K562 (cell line): ENCODE measurements at regions not wholly inside any gene's neighbourhood (a gene's known extent, or its start where the extent isn't known, plus 50 kb on each side); places are given as distances from the start of the nearest gene placed in this dataset.
"Not testable (repeated sequence)": the region's sequence is repeated elsewhere in the genome, so short reads cannot be mapped to it uniquely, and the experiment has no call there.

Experiments
- ATAC-seq: fragments of 200-7000 bp; cut with Tn5 transposase; 3 replicates; pipeline ENCODE4 v1.9.1; 2020; ENCODE audit warnings: moderate library complexity
- BruUV-seq: library from RNA; stranded (reverse); fragments of 400-500 nt; replicated peaks from 2 replicates; lab custom pipeline; 2021; lab: Mats Ljungman, UMichigan
- CTCF ChIA-PET: fragments of 300-600 bp; formaldehyde crosslinking; extraction: SDS; loops from one replicate; lab custom pipeline; 2021; ENCODE audit warnings: low intra/inter-chr PET ratio; lab: Yijun Ruan, JAX
- POLR2A ChIA-PET: fragments of 300-600, 350-650 bp; sonication (Branson Sonifier 250); formaldehyde crosslinking; extraction: SDS; loops from one replicate; lab custom pipeline; 2021; ENCODE audit warnings: antibody characterized with exemption, inconsistent platforms; lab: Yijun Ruan, JAX
- DNase-seq, 4 experiments: peaks; one replicate each; pipeline versions ENCODE4 v3.0.0 to v3.0.0-alpha.2; 2011 to 2018; ENCODE audit warnings: low spot score in 3 of 4, mixed read lengths in 3 of 4; ENCODE audit errors: extremely low read depth in 1 of 4
- FAIRE-seq: peaks from 2 replicates; lab custom pipeline; 2011; peaks lifted over from hg19 to GRCh38; lab: Jason Lieb, UNC
- H2AFZ ChIP-seq: 2 replicates; pipeline ENCODE4 v1.6.0; 2011; ENCODE audit warnings: low read depth, low read length, control low read depth, inconsistent platforms
- H3K27ac ChIP-seq: fragments of 200-600 bp; 3 replicates; pipeline ENCODE4 v1.8.0; 2011; ENCODE audit warnings: low read depth, mild to moderate bottlenecking, control low read depth, inconsistent platforms, low read length, moderate library complexity, mixed read lengths; ENCODE audit errors: extremely low read depth
- H3K27me3 ChIP-seq, 2 experiments: fragments of 300-600 bp in 1 of 2; 2 replicates in 1 of 2; 3 replicates in 1 of 2; pipeline versions ENCODE4 v1.6.0 to v1.8.0; 2011; ENCODE audit warnings: inconsistent platforms in 2 of 2, low read length in 2 of 2, mild to moderate bottlenecking in 1 of 2, mixed read lengths in 1 of 2, moderate library complexity in 1 of 2; ENCODE audit not compliant: control insufficient read depth in 2 of 2, insufficient read depth in 2 of 2
- H3K36me3 ChIP-seq: fragments of 300-600 bp; 3 replicates; pipeline ENCODE4 v1.8.0; 2011; ENCODE audit warnings: mild to moderate bottlenecking, low read length, inconsistent platforms; ENCODE audit not compliant: control insufficient read depth, insufficient read depth
- H3K4me1 ChIP-seq, 2 experiments: fragments of 200-600 bp in 1 of 2; replicated peaks in 1 of 2; 2 replicates in 1 of 2; 3 replicates in 1 of 2; pipeline versions ENCODE4 v1.5.1 to v1.8.0; 2011; ENCODE audit warnings: inconsistent platforms in 2 of 2, low read length in 2 of 2, mild to moderate bottlenecking in 1 of 2, mixed read lengths in 1 of 2, moderate library complexity in 1 of 2; ENCODE audit not compliant: control insufficient read depth in 2 of 2, insufficient read depth in 2 of 2
- H3K4me2 ChIP-seq: 2 replicates; pipeline ENCODE4 v1.6.1; 2011; ENCODE audit warnings: low read length, control low read depth, inconsistent platforms, mixed read lengths; ENCODE audit not compliant: insufficient read depth
- H3K4me3 ChIP-seq: fragments of 200-600 bp; sonication (generic), shearing (Covaris generic); 2 replicates; pipeline ENCODE4 v1.5.1; 2016; ENCODE audit warnings: control low read depth, inconsistent platforms
- H3K79me2 ChIP-seq: fragments of 200-600 bp; 3 replicates; pipeline ENCODE4 v1.8.0; 2011; ENCODE audit warnings: low read length, inconsistent platforms; ENCODE audit not compliant: control insufficient read depth, insufficient read depth
- H3K9ac ChIP-seq, 2 experiments: 2 replicates each; pipeline versions ENCODE4 v1.6.0 to v1.6.1; 2011; ENCODE audit warnings: low read depth in 2 of 2, low read length in 2 of 2, control low read depth in 1 of 2, inconsistent platforms in 1 of 2, mild to moderate bottlenecking in 1 of 2, mixed read lengths in 1 of 2; ENCODE audit not compliant: insufficient read depth in 1 of 2
- H3K9me1 ChIP-seq: one replicate; pipeline ENCODE4 v1.6.0; 2011; ENCODE audit warnings: inconsistent platforms, mild to moderate bottlenecking, low read length, moderate library complexity; ENCODE audit not compliant: control insufficient read depth, insufficient read depth
- H3K9me3 ChIP-seq: replicated peaks from 2 replicates; pipeline ENCODE4 v1.5.1; 2011; ENCODE audit warnings: low read depth, low read length, inconsistent platforms; ENCODE audit not compliant: control insufficient read depth, insufficient read depth
- H4K20me1 ChIP-seq: replicated peaks from 2 replicates; pipeline ENCODE4 v1.6.1; 2011; ENCODE audit warnings: low read length, inconsistent platforms, mixed read lengths; ENCODE audit not compliant: control insufficient read depth, insufficient read depth
- CTBP1 ChIP-seq: fragments of 450-650 bp; IDR thresholded peaks from 2 replicates; pipeline ENCODE4 v1.6.1; 2016; ENCODE audit warnings: borderline replicate concordance
- L3MBTL2 ChIP-seq: fragments of 450-650 bp; IDR thresholded peaks from 2 replicates; pipeline ENCODE4 v1.6.1; 2016; ENCODE audit warnings: mild to moderate bottlenecking, moderate library complexity
- PHF8 ChIP-seq: fragments of 200-600 bp; sonication (generic); IDR thresholded peaks from 2 replicates; pipeline ENCODE4 v1.6.1; 2012; ENCODE audit warnings: mixed run types, mild to moderate bottlenecking, inconsistent platforms, low read length, moderate library complexity, borderline replicate concordance
- RBM22 ChIP-seq: fragments of 200-400 bp; formaldehyde crosslinking; IDR thresholded peaks from 2 replicates; pipeline ENCODE4 v1.6.1; 2018; ENCODE audit warnings: low read length, low read depth; ENCODE audit not compliant: poor library complexity, severe bottlenecking
- THAP12 ChIP-seq: fragments of 250-450 bp; sonication (Bioruptor Pico); IDR thresholded peaks from 2 replicates; pipeline ENCODE4 v1.9.0; 2021; ENCODE audit warnings: mild to moderate bottlenecking, inconsistent platforms
- ZBTB11 ChIP-seq, 3 experiments: fragments of 200-800 bp in 1 of 3; fragments of 250-450 bp in 1 of 3; fragments of 450-650 bp in 1 of 3; sonication (Bioruptor Pico) in 1 of 3; sonication (Bioruptor generic) in 1 of 3; formaldehyde crosslinking in 1 of 3; IDR thresholded peaks; 2 replicates each; pipeline versions ENCODE4 v1.6.1 to v1.8.0; 2016 to 2022; ENCODE audit warnings: mild to moderate bottlenecking in 2 of 3, missing genetic modification characterization in 2 of 3, missing compliant biosample characterization in 1 of 3, moderate library complexity in 1 of 3
- WGBS: fragments of 100-300 bp; shearing (Covaris generic); methylation state at CpG from one replicate; pipeline ENCODE4 v1.1.6; 2016; ENCODE audit warnings: low coverage, mixed read lengths; ENCODE audit not compliant: insufficient coverage; ENCODE audit errors: missing lambda C conversion rate; 5-methylcytosine and 5-hydroxymethylcytosine counted together
- in situ Hi-C: fragments of 300-500 bp; cut with MboI; formaldehyde crosslinking; loops from 4 replicates; pipeline ENCODE4 v1.15.0; 2018; ENCODE audit warnings: inconsistent platforms, mixed read lengths
- intact Hi-C: fragments of 100-400 bp; cut with micrococcal nuclease; formaldehyde crosslinking; loops from 2 replicates; pipeline ENCODE4 v1.14.2; 2022

DNA sequence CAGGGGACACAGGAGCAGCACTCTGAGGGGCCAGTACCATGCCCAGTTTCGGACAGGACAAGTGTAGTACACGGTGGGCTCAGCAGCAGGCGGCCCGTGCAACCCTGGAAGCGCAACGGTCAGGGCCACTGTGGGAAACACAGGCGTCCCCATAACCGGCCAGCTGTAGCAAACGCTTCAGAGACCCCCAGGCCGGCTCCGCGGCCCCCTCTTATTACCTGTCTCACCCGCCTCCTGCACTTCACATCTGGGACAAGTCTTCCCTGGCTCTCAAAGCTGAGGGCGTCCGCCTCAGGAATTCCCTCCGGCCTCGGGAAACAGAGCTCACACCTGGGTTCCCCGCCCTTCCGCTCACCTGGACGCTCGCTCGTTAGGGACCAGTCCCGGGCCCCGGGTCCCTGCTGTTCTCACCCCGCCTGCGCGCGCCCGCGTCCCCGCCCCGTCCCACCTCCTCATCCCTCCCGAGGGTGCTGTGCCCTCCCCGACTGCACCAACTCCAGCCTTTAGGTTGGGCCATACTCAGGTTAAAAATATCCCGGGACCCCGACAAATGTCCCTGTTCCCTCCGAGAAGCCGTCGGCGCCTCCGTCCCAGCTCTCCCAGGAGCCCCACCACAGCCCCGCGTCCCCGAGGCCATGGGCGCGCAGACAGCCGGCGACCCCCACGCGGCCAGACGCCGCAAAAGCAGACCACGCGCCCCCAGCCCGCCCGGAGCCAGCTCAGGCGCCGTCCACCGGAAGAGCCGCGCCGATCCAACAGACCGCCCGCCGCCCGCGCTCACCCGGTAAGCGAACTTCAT, 5367.3 kb upstream of the TPTE start:
- H3K27ac ChIP-seq, H3K79me2 ChIP-seq, FAIRE-seq, H4K20me1 ChIP-seq, H3K9me3 ChIP-seq, H2AFZ ChIP-seq, DNase-seq, H3K9me1 ChIP-seq, H3K4me2 ChIP-seq, H3K36me3 ChIP-seq, H3K27me3 ChIP-seq, POLR2A ChIA-PET, CTCF ChIA-PET, in situ Hi-C loops, H3K4me1 ChIP-seq, intact Hi-C loops: not testable (repeated sequence)
- Histone ChIP-seq H3K4me3 (peak overlapping the region; percentile 48), H3K9ac (peak overlapping the region in 1 of 2 experiments; percentile 79; a peak in 3 of 4 replicates)
- TF ChIP-seq RBM22 = peak; percentile 20
- TF ChIP-seq PHF8 = peak; percentile 29; the same call in 1 of the 2 replicates
- BruUV-seq = TSS peak; percentile 41
- no CpG with 5 or more reads among the region's 69 CpGs for WGBS
- peak; percentile 52 for ATAC-seq

DNA sequence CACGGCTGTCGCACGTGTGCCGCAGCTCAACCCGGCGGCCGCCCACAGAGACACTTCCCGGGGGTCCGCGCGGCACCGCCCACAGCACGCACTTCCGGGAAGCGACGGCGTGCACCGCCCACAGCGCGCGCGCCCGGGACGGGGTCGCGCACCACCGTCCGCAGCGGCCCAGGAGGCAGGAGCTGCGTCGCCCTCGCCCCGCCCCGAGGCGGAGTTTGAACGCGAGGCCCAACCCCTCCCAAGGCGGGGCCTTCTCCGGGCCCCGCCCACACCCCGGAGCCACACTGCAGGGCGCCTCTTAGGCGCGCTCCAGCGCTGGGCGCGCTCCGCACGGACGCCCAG, 5366.8 kb upstream of the TPTE start:
- not testable (repeated sequence) for H3K79me2 ChIP-seq, FAIRE-seq
- TF ChIP-seq ZBTB11 (CRISPR knock-in tag; IDR thresholded peaks at IDR 0.05) = peak in 1 of 3 experiments; percentile 53; a peak in 1 of 6 replicates
- peak; percentile 39 for TF ChIP-seq L3MBTL2
- TF ChIP-seq CTBP1 = peak; percentile 53; the same call in 1 of the 2 replicates
- TF ChIP-seq THAP12 (CRISPR knock-in tag) = peak; percentile 60; the same call in 1 of the 2 replicates

More for the DNA sequence above, 5366.8 kb upstream of the TPTE start:
- H3K27ac ChIP-seq, intact Hi-C loops, H2AFZ ChIP-seq, H3K9me3 ChIP-seq, H4K20me1 ChIP-seq, H3K27me3 ChIP-seq, CTCF ChIA-PET, H3K9me1 ChIP-seq, BruUV-seq, POLR2A ChIA-PET, in situ Hi-C loops, H3K4me2 ChIP-seq, H3K36me3 ChIP-seq, H3K4me1 ChIP-seq: not testable (repeated sequence)
- DNase-seq (peak in 1 of 4 experiments; percentile 86), ATAC-seq (peak; percentile 100)
- WGBS = 0% methylated on average over 18 of the region's 50 CpGs
- Histone ChIP-seq H3K4me3 (peak overlapping the region; percentile 48), H3K9ac (peak overlapping the region in 1 of 2 experiments; percentile 79; a peak in 3 of 4 replicates)
